Glutamatergic neuron (in vitro differentiated cells): ENCODE measurements at regions not wholly inside any gene's neighbourhood (a gene's known extent, or its start where the extent isn't known, plus 50 kb on each side); places are given as distances from the start of the nearest gene placed in this dataset.
"Not testable (repeated sequence)": the region's sequence is repeated elsewhere in the genome, so short reads cannot be mapped to it uniquely, and the experiment has no call there.

Source experiments
- DNase-seq: peaks from one replicate; pipeline ENCODE4 v3.0.0; 2022
- H3K27ac Mint-ChIP-seq: one replicate; pipeline ENCODE4 v1.8.0; 2020; ENCODE audit warnings: mild to moderate bottlenecking, mixed read lengths, inconsistent platforms; ENCODE audit not compliant: unreplicated experiment
- H3K27me3 Mint-ChIP-seq: one replicate; pipeline ENCODE4 v1.8.0; 2020; ENCODE audit warnings: mild to moderate bottlenecking, moderate library complexity, mixed read lengths, inconsistent platforms; ENCODE audit not compliant: unreplicated experiment
- H3K36me3 Mint-ChIP-seq: one replicate; pipeline ENCODE4 v1.8.0; 2020; ENCODE audit warnings: mild to moderate bottlenecking, mixed read lengths, inconsistent platforms; ENCODE audit not compliant: unreplicated experiment
- H3K4me1 Mint-ChIP-seq: one replicate; pipeline ENCODE4 v1.8.0; 2020; ENCODE audit warnings: mild to moderate bottlenecking, low read depth, mixed read lengths, inconsistent platforms; ENCODE audit not compliant: unreplicated experiment
- H3K4me3 Mint-ChIP-seq: one replicate; pipeline ENCODE4 v1.8.0; 2020; ENCODE audit warnings: mild to moderate bottlenecking, mixed read lengths, inconsistent platforms; ENCODE audit not compliant: unreplicated experiment
- H3K9me3 Mint-ChIP-seq: one replicate; pipeline ENCODE4 v1.8.0; 2020; ENCODE audit warnings: mild to moderate bottlenecking, moderate library complexity, mixed read lengths, inconsistent platforms; ENCODE audit not compliant: unreplicated experiment
- TF ChIP-seq, protein P1 (sequence below): fragments of 200-600 bp; sonication (generic); IDR thresholded peaks from one replicate; pipeline ENCODE4 v1.5.0; 2021; ENCODE audit not compliant: partially characterized antibody, unreplicated experiment

DNA sequence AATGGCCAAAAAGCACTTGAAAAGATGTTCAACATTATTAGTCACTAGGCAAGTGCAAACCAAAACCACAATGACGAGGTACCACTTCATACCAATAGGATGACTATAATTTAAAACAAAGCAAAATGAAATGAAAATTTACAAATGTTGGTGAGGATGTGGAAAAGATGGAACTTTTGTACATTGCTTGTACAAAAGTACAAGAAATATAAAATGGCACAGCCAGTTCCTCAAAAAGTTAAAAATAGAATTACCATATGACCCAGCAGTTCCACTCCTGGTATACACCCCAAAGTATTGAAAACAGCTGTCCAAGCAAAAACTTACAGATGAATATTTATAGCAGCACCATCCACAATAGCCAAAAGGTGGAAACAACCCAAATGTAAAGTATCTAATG, 107.8 kb upstream of the XPO1 start:
- Mint-ChIP-seq H3K9me3 (no peaks in the 10 kb centered on the region), H3K27me3 (no peaks in the 10 kb centered on the region), H3K4me1 (no peaks in the 10 kb centered on the region), H3K4me3 (no peak overlapping the region), H3K27ac (no peak overlapping the region), H3K36me3 (peaks cover 6% of the 10 kb centered on the region)
- TF ChIP-seq, protein P1, sequence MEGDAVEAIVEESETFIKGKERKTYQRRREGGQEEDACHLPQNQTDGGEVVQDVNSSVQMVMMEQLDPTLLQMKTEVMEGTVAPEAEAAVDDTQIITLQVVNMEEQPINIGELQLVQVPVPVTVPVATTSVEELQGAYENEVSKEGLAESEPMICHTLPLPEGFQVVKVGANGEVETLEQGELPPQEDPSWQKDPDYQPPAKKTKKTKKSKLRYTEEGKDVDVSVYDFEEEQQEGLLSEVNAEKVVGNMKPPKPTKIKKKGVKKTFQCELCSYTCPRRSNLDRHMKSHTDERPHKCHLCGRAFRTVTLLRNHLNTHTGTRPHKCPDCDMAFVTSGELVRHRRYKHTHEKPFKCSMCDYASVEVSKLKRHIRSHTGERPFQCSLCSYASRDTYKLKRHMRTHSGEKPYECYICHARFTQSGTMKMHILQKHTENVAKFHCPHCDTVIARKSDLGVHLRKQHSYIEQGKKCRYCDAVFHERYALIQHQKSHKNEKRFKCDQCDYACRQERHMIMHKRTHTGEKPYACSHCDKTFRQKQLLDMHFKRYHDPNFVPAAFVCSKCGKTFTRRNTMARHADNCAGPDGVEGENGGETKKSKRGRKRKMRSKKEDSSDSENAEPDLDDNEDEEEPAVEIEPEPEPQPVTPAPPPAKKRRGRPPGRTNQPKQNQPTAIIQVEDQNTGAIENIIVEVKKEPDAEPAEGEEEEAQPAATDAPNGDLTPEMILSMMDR: no peak
- DNase-seq: no peak

DNA sequence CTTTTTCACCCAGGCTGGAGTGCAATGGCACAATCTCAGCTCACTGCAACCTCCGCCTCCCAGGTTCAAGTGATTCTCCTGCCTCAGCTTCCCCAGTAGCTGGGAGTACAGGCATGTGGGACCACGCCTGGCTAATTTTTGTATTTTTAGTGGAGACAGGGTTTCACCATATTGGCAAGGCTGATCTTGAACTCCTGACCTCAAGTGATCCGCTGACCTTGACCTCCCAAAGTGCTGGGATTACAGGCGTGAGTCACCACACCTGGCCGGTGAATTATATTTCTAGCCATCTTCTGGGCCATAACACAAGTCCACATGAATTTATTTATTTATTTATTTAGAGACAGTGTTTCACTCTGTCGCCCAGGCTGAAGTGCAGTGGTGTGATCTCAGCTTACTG, 105.0 kb upstream of the XPO1 start:
- not testable (repeated sequence) for H3K4me1 Mint-ChIP-seq, H3K27ac Mint-ChIP-seq, H3K4me3 Mint-ChIP-seq, DNase-seq, H3K36me3 Mint-ChIP-seq, H3K27me3 Mint-ChIP-seq, H3K9me3 Mint-ChIP-seq

GRCh38 chr2:61640406-61640805, 102.2 kb upstream of the XPO1 start:
- Mint-ChIP-seq H3K27me3 (peaks cover 3% of the 10 kb centered on the region), H3K36me3 (no peaks in the 10 kb centered on the region), H3K4me3 (no peak overlapping the region), H3K4me1 (no peaks in the 10 kb centered on the region), H3K9me3 (no peaks in the 10 kb centered on the region), H3K27ac (no peak overlapping the region)
- no peak for DNase-seq
- TF ChIP-seq, protein P1: no peak

- TF ChIP-seq, protein P1: no peak
- H3K9me3 Mint-ChIP-seq: no peaks in the 10 kb centered on the region
- no peaks in the 10 kb centered on the region for H3K36me3 Mint-ChIP-seq
- no peak for DNase-seq
- no peak overlapping the region for H3K4me3 Mint-ChIP-seq
- H3K27me3 Mint-ChIP-seq: peaks cover 3% of the 10 kb centered on the region
- no peak overlapping the region for H3K27ac Mint-ChIP-seq
- H3K4me1 Mint-ChIP-seq: no peaks in the 10 kb centered on the region
These were observed 101.6 kb upstream of the XPO1 start for GRCh38 chr2:61639721-61640120.

GRCh38 chr2:61636686-61637085, 98.5 kb upstream of the XPO1 start:
- no peak for DNase-seq
- TF ChIP-seq, protein P1: no peak
- Mint-ChIP-seq H3K27ac (no peak overlapping the region), H3K36me3 (no peaks in the 10 kb centered on the region), H3K9me3 (no peaks in the 10 kb centered on the region), H3K4me1 (no peaks in the 10 kb centered on the region), H3K27me3 (peaks cover 3% of the 10 kb centered on the region), H3K4me3 (no peak overlapping the region)

GRCh38 chr2:61634512-61634911, 96.4 kb upstream of the XPO1 start:
- Mint-ChIP-seq H3K27me3 (no peaks in the 10 kb centered on the region), H3K4me1 (no peaks in the 10 kb centered on the region), H3K36me3 (no peaks in the 10 kb centered on the region), H3K4me3 (no peak overlapping the region), H3K9me3 (no peaks in the 10 kb centered on the region), H3K27ac (no peak overlapping the region)
- no peak for DNase-seq
- TF ChIP-seq, protein P1: no peak
